ENCODE measurements at regions not wholly inside any gene's neighbourhood (a gene's known extent, or its start where the extent isn't known, plus 50 kb on each side); places are given as distances from the start of the nearest gene placed in this dataset.

DNA sequence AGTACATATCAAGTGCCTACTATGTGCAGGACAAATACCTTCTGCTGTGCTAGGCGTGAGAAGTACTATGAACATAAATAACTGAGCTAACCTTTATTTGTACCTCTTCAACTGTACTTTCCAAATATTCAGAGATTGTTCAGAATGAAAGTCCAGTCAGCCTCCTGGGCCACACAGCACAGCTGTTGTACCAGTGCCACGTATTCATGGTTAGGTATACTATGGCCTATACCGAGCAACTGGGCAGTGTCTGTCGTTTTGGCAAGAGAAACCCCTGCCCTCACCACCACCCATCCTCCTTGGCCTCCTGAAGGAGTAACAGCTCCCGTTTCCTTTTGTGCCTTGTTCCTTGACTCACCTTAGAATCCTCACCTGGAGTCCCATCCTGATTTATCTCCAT lies 53.0 kb downstream of the RASSF10 start:
- no peak for DNase-seq
- in situ Hi-C loops (cut with HindIII; ENCODE audit: low pct_ligation_motif_present, low pct_unique_long_range_greater_than_20kb, low sequenced_read_pairs), result no loop called here

DNA sequence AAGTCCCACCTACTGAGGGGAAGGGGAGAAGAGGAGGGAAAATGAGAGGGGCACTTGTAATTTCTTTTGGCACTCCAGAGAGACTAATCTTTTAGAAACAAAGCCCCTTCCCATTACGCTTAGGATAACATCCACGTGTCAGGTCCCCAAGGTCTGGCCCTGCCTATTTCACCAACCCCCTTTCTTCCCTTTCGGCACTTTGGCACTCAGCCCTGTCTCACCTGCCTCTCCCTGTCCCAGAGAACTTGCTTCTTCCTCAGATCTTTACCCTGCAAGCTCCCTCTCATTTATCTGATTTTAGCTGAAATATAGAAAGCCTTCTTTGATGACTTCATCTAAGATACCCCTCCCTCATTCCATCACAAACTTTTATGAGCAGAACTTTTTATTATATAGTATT lies 55.5 kb downstream of the RASSF10 start:
- in situ Hi-C loops (cut with HindIII; ENCODE audit: low pct_ligation_motif_present, low pct_unique_long_range_greater_than_20kb, low sequenced_read_pairs), result no loop called here
- no peak for DNase-seq

DNA sequence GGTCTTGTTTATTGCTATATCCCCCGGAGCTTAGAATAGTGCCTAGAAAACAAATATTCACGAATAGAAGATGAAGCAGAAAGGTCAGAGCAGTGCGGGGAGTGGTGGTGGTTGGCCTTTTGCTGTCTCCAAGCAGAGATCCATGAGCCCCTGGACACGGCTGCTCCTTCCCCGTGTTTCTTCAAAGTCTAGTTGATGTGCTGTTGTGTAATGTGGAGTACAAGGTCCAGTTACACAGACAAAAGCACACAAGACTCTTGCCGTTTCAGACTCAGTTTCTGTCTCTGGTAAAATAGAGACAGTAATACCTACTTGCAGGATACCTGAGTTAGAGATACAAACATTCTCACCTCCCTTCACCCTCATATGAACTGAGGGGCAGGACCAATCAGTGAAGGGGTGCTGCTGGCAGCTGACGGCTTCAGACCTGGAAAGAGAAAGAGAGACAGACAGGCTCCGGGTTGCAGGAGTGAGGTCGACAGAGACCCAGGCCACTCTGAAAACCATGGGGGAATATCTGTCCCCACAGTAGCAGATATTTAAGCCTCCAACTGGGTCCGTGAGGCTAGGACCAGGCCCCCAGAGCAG lies 56.2 kb downstream of the RASSF10 start:
- no peak for DNase-seq
- in situ Hi-C loops (cut with HindIII; ENCODE audit: low pct_ligation_motif_present, low pct_unique_long_range_greater_than_20kb, low sequenced_read_pairs), result no loop called here

DNA sequence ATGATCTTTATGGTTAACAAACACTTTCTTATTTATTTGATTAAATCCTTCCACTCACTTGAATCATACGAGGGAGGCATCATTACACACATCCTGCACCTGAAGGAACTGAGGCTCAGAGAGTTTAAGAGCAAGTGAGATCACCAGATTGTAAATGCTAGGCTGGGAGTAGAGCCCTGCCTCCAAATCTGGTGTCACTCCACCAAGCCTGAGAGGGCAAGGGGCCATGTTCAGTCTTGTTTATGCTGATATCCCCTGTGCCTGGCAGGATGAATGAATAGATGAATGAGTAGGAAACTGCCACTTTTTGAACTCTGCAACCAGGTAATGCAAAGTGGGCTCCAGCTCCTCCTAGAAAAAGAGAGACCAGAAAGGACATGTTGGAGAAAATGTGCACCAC lies 59.1 kb downstream of the RASSF10 start:
- in situ Hi-C loops (cut with HindIII; ENCODE audit: low pct_ligation_motif_present, low pct_unique_long_range_greater_than_20kb, low sequenced_read_pairs), result no loop called here
- no peak for DNase-seq

DNA sequence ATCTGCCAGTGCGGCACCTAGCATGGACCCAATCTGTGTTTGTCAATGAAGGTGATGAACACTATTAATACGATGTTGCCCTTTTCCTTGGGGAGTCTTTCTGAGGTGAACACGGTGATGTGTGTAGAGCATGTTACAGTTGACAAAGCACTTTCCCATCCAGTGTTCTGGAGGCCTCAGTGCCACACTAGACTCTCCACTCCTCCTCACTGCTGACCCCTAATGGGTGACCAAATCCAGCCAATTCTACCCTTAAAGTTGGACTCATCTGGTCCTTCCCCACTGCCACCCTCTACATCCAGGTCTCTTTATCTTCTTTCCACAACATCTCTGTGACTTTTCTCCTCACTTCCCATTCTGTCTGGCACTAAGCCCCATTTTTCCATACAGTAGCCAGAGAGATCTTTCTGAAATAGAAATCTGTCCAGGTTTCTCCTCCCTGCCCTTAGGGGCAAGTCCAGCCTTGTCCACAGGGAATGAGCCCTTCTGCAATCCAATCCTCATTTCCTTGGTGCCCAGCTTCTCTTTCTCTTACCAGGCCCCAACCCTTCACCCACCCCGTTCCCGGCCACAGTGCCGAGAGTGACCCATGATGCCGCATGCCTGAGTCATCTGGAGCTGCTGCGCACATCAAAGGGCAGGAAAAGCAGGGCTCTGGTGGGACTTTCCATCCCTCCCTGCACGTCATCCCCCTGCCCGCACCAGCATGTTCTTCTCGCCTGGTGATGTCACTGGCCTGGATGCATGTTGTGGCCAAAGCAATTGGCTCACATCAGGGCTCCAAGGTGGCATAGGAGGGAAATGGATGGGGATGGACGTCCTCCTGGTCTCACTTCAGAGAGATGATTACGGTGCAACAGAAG lies 64.2 kb downstream of the RASSF10 start:
- peak; percentile 30 for DNase-seq
- in situ Hi-C loops (cut with HindIII; ENCODE audit: low pct_ligation_motif_present, low pct_unique_long_range_greater_than_20kb, low sequenced_read_pairs), result no loop called here

DNA sequence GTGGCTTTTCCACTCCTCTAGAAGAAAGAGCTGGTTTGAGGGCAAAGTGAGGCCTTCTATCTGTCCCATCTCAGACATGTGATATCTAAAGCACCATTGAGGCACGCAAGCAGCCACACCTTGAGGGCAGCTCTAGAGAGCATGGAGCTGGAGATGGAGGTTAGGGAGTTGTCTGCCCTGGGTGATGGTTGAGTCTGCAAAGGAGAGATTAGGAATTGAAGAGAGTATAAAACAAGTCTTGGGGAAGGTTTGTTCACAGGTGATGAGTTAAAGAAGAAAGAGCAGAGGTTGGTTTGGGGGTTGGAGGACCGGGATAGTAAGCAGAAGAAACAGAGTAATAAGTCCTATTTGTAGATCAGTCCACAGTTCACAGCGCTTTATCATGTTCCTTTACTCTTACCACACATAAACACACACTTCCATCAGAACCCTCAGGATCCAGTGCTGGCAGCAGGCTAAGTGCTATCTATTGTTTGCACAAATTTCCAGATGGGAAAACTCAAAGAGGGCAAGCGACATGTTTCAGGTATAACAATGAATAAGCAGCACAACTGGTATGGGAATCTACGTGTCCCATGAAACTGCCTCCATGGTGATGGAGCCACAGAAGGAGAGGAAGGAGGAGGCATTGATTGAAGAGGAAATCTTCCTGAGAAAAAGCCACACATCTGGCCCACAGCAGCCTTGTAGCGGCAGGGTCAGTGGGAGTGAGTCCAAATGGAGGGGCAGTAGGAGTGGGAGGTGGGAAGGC lies 65.8 kb downstream of the RASSF10 start:
- DNase-seq, result no peak
- in situ Hi-C loops (cut with HindIII; ENCODE audit: low pct_ligation_motif_present, low pct_unique_long_range_greater_than_20kb, low sequenced_read_pairs), result no loop called here

DNA sequence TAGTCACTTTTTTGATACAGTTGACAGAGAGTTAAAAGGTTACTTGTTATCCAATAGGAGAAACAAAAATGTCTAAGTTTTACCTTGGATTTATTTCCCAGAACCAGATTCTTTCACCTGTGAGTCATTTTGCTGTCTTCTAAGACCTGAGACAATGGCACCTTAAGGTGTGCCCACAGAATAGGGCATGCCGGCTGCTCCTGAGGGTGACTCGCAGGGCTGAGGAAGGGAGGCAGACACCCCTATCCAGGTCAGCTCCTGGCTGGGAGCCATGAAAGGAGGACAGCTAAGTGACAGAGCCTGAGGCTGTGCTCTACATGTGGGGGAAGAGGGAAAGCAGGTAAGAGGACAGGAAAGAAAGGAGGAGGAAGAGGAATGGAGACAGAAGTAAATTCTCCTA lies 67.8 kb downstream of the RASSF10 start:
- in situ Hi-C loops (cut with HindIII; ENCODE audit: low pct_ligation_motif_present, low pct_unique_long_range_greater_than_20kb, low sequenced_read_pairs), result no loop called here

DNA sequence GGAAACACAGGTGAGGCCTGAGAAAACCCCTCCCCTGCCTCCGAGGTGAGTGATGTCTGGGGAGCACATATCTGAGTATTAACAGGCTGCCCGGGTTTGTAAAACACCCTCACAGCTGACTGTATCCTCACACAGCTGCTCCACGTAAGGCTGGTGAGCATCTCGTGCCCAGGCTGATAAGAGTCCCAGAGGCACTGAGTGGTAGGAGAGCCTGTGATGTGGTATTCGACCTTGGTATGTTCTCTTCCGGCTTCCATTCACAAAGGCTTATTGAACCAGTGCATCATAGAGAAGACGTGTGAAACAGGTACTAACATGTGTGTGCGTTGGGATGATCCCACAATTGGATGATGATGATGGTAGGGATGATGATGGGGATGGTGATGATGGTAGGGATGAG lies 71.7 kb downstream of the RASSF10 start:
- DNase-seq, result no peak
- in situ Hi-C loops (cut with HindIII; ENCODE audit: low pct_ligation_motif_present, low pct_unique_long_range_greater_than_20kb, low sequenced_read_pairs), result no loop called here

More for the DNA sequence above, 67.8 kb downstream of the RASSF10 start:
- DNase-seq, result no peak

DNA sequence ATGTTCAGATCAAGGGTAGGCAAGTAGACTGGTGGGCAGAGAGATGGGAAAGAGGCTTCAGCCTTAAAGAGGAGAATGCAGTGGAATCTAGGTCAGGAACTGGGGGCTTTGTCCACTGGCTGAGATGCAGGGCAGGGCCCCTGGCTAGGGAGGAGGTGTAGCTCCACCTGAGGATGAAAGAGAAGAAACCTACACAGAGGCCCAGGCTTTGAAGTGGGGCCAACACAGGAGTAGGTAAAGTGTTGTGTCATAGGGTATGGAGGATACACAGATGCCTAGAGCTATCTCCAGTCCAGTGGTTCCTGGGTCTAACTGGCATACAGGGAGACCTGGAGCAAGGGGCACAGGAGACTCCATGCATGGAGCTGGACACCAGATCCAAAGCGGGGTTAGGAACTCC lies 73.5 kb downstream of the RASSF10 start:
- in situ Hi-C loops (cut with HindIII; ENCODE audit: low pct_ligation_motif_present, low pct_unique_long_range_greater_than_20kb, low sequenced_read_pairs), result no loop called here
- no peak for DNase-seq

DNA sequence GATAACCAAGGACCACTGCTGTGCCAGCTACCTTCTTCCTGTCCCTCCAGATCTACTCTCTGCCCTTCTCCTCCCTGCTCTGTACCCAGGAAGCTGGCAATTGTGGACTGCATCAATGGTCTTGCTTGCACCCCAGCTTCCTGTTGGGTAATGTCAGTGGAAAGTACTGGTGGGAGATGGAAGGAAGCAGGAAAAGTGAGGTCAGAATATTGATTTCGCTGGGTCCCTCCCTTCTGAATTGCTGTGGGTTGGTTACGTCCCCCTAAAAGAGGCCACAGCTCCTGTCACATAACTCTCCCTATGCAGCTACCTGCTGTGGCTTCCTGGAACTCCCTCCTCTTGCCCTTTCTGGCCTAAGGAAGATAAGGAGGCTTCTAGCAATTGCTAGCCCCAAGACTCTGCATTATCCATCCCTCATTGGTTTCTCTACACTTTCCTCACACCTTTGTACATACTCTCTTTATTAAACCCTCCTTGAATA lies 81.2 kb downstream of the RASSF10 start:
- no peak for DNase-seq
- in situ Hi-C loops (cut with HindIII; ENCODE audit: low pct_ligation_motif_present, low pct_unique_long_range_greater_than_20kb, low sequenced_read_pairs), result no loop called here

DNA sequence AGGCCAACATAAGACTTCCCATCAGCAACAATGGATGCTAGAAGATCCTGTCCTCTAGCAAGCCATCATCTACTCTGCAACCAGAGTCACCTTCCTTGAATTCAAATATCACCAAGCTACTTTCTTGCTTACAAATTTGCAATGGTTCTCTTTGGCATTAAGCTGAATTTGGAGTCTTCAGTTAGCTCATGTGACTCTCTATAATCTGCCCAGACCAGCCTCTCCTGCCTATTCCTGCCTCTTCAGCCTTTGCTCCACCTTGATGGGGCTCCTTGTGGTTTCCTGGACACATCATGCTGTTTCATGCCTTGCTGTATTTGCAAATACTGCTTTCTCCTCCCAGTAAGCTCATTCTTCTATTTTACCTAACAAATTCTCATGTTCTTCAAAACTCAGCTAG lies 82.3 kb downstream of the RASSF10 start:
- no peak for DNase-seq
- in situ Hi-C loops (cut with HindIII; ENCODE audit: low pct_ligation_motif_present, low pct_unique_long_range_greater_than_20kb, low sequenced_read_pairs), result no loop called here

DNA sequence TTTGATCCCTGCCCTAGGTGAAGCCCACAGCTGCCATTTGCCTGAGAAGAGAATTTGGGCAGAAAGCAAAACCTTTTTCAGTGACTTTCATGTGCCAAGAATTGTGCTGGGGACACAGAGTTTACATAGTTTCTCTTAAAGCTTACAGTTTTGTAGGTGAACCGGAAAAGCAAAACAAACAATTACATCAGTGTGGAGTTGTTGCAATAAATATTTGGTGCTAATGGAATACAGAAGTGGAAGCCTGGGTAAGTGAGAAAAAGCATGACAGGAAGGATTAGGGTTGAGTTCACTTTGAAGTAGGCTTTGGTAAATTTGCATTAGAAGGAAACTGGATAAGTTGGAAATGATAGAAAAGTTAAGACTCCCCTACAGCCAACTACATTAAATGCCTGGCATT lies 82.7 kb downstream of the RASSF10 start:
- in situ Hi-C loops (cut with HindIII; ENCODE audit: low pct_ligation_motif_present, low pct_unique_long_range_greater_than_20kb, low sequenced_read_pairs), result no loop called here
- DNase-seq, result no peak

DNA sequence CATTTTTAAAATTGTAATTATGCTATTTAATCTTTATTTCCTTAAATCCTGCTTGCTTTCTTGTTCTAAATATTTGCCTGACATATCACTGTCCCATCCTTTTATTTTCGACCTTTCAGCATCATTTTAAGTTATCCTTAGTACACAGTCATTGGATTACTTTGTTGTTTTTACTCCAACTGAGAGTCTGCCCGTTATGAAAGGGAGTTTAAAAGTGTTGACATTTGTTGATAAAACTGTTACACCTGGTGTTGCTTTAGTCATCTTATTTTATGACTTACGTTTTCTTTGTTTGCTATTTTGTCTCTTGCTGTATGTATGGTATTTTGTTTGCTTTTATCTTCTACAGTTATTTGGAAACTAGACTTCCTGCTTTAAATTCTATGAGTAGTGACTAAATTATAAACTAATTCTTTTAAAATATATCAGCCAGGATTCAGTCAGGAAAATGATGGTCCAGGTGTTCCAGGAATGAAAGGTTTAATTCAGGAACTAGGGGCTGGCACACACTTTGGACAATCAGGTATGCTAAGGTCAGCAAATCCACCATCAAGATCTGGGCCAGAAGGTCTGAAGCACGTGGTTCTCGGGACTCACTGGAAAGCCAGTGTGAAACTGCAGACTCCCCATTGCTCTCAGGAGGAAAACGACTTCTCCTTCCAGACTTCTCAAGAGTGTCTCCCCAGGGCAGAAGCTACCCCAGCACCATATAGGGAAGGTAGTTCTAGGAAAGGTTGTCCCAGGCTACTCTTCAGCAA lies 86.0 kb downstream of the RASSF10 start:
- DNase-seq, result no peak
- in situ Hi-C loops (cut with HindIII; ENCODE audit: low pct_ligation_motif_present, low pct_unique_long_range_greater_than_20kb, low sequenced_read_pairs), result no loop called here

DNA sequence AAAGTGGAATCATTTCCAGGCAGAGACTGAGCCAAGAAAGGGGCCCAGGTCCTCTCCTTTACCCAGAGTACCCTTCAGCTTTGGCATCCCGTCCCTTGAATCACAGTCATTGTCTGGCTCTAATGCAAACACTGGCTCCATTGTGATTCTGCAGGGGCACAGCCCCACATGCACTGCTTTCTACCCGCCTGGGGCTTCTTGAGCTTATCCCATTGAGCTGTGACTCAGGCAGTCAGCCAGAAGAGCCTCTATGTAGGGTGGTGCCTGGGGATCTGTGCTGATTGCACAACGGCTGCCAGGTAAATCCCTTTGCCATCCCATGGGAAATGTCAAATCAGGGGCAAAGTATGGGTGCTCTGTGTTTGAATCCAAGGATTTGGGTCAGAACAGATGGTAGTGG lies 88.9 kb downstream of the RASSF10 start:
- DNase-seq, result no peak
- in situ Hi-C loops (cut with HindIII; ENCODE audit: low pct_ligation_motif_present, low pct_unique_long_range_greater_than_20kb, low sequenced_read_pairs), result no loop called here

DNA sequence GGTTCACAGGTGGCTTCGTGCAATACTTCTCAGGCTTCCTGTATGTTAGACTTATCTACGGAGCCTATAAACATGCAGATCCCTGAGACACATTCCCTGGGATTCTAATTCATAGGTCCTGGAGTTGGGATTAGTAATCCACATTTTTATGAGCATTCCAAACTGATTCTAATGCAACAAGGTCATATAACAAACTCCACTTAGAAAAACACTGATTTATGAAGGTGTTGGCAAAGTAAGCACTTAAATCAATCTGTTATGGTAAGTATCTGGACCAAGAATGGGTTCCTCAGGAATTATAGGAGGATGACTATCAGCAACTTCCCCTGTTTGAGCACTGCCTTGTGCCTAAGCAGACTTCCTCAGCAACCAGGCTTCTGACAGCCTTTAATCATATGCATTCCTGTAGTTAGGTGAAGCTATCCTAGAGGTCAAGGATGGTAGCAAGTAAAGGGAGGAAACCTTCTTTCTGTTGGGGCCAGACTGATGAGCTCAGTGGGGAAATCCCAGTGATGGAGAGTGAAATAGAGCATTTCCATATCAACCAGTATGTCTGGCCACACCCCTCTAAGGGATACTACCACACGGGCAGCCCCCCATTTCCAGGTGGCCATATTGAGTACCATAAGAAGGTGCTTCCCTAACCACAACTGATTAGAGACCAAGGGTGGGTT lies 89.6 kb downstream of the RASSF10 start:
- no peak for DNase-seq
- in situ Hi-C loops (cut with HindIII; ENCODE audit: low pct_ligation_motif_present, low pct_unique_long_range_greater_than_20kb, low sequenced_read_pairs), result no loop called here

DNA sequence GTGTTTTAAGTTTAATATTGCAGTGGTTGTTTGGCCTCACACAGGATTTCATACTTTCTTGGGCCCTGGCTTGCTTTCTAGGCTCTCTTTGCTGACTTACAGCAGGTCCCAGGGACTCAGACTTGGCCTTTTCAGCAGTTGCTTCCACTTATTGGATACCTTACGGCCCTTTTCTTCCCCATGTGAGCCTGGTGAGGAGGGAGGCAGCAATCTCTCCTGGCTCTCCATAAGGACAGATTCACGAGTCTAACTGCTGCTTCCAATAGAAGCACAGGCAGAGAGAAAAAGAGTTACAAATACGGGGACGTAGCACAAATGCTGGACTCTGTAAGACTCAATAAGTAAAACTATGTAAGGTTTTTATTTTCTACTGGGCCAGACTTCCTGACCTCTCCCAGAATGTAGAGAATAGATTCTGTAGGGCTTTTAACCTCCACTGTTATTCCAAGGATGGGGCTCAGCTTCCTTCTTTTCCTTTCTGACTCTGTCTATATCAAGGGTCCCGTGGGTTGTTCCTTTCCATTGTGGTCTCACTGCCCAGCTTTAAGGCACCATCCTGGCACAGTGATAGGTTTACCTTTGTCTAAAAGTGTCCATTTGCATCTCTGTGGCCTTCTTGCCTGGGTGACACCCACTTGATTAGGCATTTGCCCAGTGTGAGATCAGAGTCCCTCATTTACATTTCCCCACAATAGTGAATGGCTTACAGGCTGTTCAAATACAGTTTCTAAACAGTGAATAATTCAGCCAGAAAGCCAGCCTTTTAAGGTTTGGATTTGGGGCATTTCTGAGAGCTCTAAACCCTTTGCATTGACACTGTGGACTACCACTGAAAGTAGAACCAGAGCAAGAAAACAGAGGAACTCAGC lies 92.8 kb downstream of the RASSF10 start:
- in situ Hi-C loops (cut with HindIII; ENCODE audit: low pct_ligation_motif_present, low pct_unique_long_range_greater_than_20kb, low sequenced_read_pairs), result no loop called here
- no peak for DNase-seq

DNA sequence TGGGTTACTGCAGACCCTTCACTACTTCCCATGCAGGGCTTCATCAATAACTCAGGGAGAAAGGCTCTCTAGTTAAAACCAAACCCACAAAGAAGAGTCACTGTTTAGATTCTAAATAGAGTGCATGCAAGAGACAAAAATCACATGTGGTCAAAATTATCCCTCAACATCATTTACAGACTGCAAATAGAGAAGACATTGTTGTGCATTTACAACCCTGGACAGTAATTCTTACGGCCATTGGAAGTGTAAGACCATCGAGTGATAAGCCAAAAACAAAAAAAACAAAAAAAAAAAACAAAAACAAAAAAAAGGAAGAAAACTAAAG lies 93.4 kb downstream of the RASSF10 start:
- in situ Hi-C loops (cut with HindIII; ENCODE audit: low pct_ligation_motif_present, low pct_unique_long_range_greater_than_20kb, low sequenced_read_pairs), result no loop called here
- DNase-seq, result no peak

Data from ACHN (cell line).